Neuronal stem cell (in vitro differentiated cells): ENCODE measurements at regions not wholly inside any gene's neighbourhood (a gene's known extent, or its start where the extent isn't known, plus 50 kb on each side); places are given as distances from the start of the nearest gene placed in this dataset.

Source experiments
- DNase-seq: peaks from one replicate; pipeline ENCODE4 v3.0.0-alpha.2; 2013; ENCODE audit warnings: low spot score
- H2AFZ ChIP-seq: one replicate; pipeline ENCODE4 v1.6.1; 2013; ENCODE audit warnings: mild to moderate bottlenecking, low read length, inconsistent platforms
- H2AK5ac ChIP-seq: 2 replicates; pipeline ENCODE4 v1.6.1; 2013; ENCODE audit warnings: low read depth, mild to moderate bottlenecking, inconsistent platforms, low read length, moderate library complexity, mixed read lengths
- H2BK120ac ChIP-seq: 2 replicates; pipeline ENCODE4 v1.6.1; 2013; ENCODE audit warnings: low read depth, mild to moderate bottlenecking, inconsistent platforms, low read length, moderate library complexity, mixed read lengths
- H2BK12ac ChIP-seq: one replicate; pipeline ENCODE4 v1.6.1; 2013; ENCODE audit warnings: low read length, inconsistent platforms
- H2BK15ac ChIP-seq: 2 replicates; pipeline ENCODE4 v1.6.1; 2013; ENCODE audit warnings: mild to moderate bottlenecking, low read length, inconsistent platforms, mixed read lengths
- H2BK5ac ChIP-seq: one replicate; pipeline ENCODE4 v1.6.1; 2013; ENCODE audit warnings: inconsistent platforms, mild to moderate bottlenecking, low read length, moderate library complexity
- H3K14ac ChIP-seq: one replicate; pipeline ENCODE4 v1.6.1; 2013; ENCODE audit warnings: low read length, inconsistent platforms
- H3K18ac ChIP-seq: 2 replicates; pipeline ENCODE4 v1.6.1; 2013; ENCODE audit warnings: low read length, inconsistent platforms
- H3K23ac ChIP-seq: 2 replicates; pipeline ENCODE4 v1.6.1; 2013; ENCODE audit warnings: low read depth, mild to moderate bottlenecking, mixed read lengths, low read length, inconsistent platforms; ENCODE audit not compliant: poor library complexity
- H3K27ac ChIP-seq: replicated peaks from 3 replicates; pipeline ENCODE4 v1.5.1; 2013; ENCODE audit warnings: low read length, inconsistent platforms
- H3K27me3 ChIP-seq, 3 experiments: 2 replicates each; pipeline ENCODE4 v1.6.1; 2013; ENCODE audit warnings: low read length in 3 of 3, mild to moderate bottlenecking in 2 of 3, inconsistent platforms in 1 of 3, low read depth in 1 of 3, mixed read lengths in 1 of 3, moderate library complexity in 1 of 3; ENCODE audit not compliant: control insufficient read depth in 3 of 3, insufficient read depth in 3 of 3
- H3K36me3 ChIP-seq, 2 donors: replicated peaks in 1 of 2; 2 replicates each; pipeline ENCODE4 v1.6.1; 2013; ENCODE audit warnings: low read length in 2 of 2; ENCODE audit not compliant: control insufficient read depth in 2 of 2, insufficient read depth in 2 of 2
- H3K4ac ChIP-seq: 2 replicates; pipeline ENCODE4 v1.6.1; 2013; ENCODE audit warnings: inconsistent platforms, mild to moderate bottlenecking, low read length, moderate library complexity
- H3K4me1 ChIP-seq, 2 donors: 1 replicate in 1 of 2; 2 replicates in 1 of 2; pipeline ENCODE4 v1.6.1; 2013; ENCODE audit warnings: low read length in 2 of 2, low read depth in 1 of 2; ENCODE audit not compliant: control insufficient read depth in 2 of 2, insufficient read depth in 1 of 2
- H3K4me2 ChIP-seq: one replicate; pipeline ENCODE4 v1.6.1; 2013; ENCODE audit warnings: mild to moderate bottlenecking, low read length, inconsistent platforms; ENCODE audit not compliant: insufficient read depth, poor library complexity, severe bottlenecking
- H3K4me3 ChIP-seq, 2 donors: 2 replicates each; pipeline ENCODE4 v1.5.1; 2013; ENCODE audit warnings: low read length in 2 of 2, mild to moderate bottlenecking in 2 of 2, inconsistent platforms in 1 of 2, moderate library complexity in 1 of 2
- H3K79me1 ChIP-seq: one replicate; pipeline ENCODE4 v1.6.1; 2013; ENCODE audit warnings: low read depth, mild to moderate bottlenecking, inconsistent platforms, low read length, moderate library complexity
- H3K9ac ChIP-seq: one replicate; pipeline ENCODE4 v1.6.1; 2013; ENCODE audit warnings: mild to moderate bottlenecking, low read depth, low read length, inconsistent platforms; ENCODE audit not compliant: poor library complexity
- H3K9me3 ChIP-seq, 2 donors: replicated peaks in 1 of 2; 2 replicates each; pipeline versions ENCODE3 to v1.6.1; 2013; ENCODE audit warnings: low read length in 2 of 2, mild to moderate bottlenecking in 2 of 2, inconsistent platforms in 1 of 2, low read depth in 1 of 2, mixed read lengths in 1 of 2, moderate library complexity in 1 of 2; ENCODE audit not compliant: control insufficient read depth in 2 of 2, insufficient read depth in 1 of 2
- H4K8ac ChIP-seq: one replicate; pipeline ENCODE4 v1.6.1; 2013; ENCODE audit warnings: low read depth, mild to moderate bottlenecking, inconsistent platforms, low read length, moderate library complexity
- H4K91ac ChIP-seq: one replicate; pipeline ENCODE4 v1.6.1; 2013; ENCODE audit warnings: low read length, low read depth, mild to moderate bottlenecking, inconsistent platforms; ENCODE audit not compliant: poor library complexity
- WGBS, 2 donors: extraction: QIAGEN DNeasy Blood & Tissue Kit; methylation state at CpG; one replicate each; pipeline ENCODE4 v1.1.7; 2013; ENCODE audit warnings: missing lambda C conversion rate in 2 of 2, mixed read lengths in 1 of 2; ENCODE audit not compliant: insufficient read length in 2 of 2, insufficient replicate concordance in 1 of 2; ENCODE audit errors: extremely low coverage in 2 of 2; 5-methylcytosine and 5-hydroxymethylcytosine counted together

DNA sequence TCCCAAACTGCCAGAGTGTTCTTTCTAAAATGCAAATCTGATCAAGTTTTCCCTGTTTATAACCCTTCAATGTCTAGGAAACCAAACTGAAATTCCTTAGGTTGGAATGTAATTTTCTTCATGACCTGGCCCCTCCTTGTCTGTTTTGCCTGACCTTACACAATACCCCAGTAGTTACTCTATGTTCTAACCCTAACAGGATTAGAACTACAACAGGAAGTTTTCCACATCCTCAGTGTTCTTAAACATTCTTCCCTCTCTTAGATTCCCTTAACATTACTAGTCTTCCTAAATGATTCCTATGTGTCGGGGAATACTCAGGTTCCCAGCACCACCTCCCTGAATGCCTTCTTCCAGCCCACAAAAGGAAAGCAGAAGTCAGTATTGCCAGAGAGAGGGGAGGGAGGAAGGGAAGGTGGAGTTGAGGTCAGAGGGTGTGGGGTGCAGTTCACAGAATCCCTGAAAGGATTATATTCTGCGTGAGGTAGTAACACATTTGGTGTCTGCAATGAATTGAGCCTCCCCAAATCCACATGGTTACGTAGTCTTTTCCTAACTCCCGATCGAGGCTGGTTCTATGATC lies 72.6 kb downstream of the BBS10 start:
- Histone ChIP-seq H3K4me1 (peaks cover 7 to 15% of the 10 kb centered on the region in 2 donors), H2BK15ac (no peak overlapping the region), H3K9ac (no peak overlapping the region), H3K36me3 (no peaks in the 10 kb centered on the region), H3K79me1 (no peaks in the 10 kb centered on the region), H4K8ac (no peak overlapping the region), H3K4ac (no peak overlapping the region), H2BK120ac (no peak overlapping the region), H3K27ac (no peak overlapping the region), H4K91ac (no peak overlapping the region), H3K9me3 (no peaks in the 10 kb centered on the region), H3K27me3 (peaks cover 0 to 9% (median 0%) of the 10 kb centered on the region in 3 experiments), H3K23ac (no peak overlapping the region), H2BK12ac (no peak overlapping the region), H3K14ac (no peak overlapping the region), H3K4me3 (no peak overlapping the region), H3K4me2 (no peak overlapping the region), H3K18ac (no peak overlapping the region), H2AK5ac (no peak overlapping the region), H2AFZ (no peak overlapping the region), H2BK5ac (no peak overlapping the region)
- no CpG with 5 or more reads among the region's 5 CpGs for WGBS, 2 donors
- no peak for DNase-seq

- no peak overlapping the region for H3K27ac ChIP-seq
Measured at GRCh38 chr12:76274420-76275083, 73.7 kb downstream of the BBS10 start.

DNA sequence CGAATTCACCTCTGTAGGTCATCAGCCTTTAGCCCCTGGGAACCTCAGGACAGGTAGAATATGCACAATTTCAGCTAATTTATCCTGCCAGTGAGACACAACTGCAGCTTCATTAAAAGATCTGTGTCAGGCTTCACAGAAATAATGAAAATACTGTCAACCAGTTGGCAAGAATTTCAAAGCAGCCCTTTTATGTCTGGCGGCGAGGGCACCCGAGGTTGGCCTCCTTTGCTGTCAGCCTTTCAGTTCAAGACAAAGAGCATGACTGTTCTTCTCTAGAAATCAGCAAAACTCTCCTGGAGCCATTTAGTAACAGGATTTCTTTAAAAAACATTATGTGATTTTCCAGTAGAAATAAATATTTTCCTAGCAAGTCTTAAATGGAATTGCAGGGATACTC lies 75.9 kb downstream of the BBS10 start:
- Histone ChIP-seq H3K18ac (no peak overlapping the region), H3K14ac (no peak overlapping the region), H3K27me3 (peaks cover 0 to under 1% (median 0%) of the 10 kb centered on the region in 3 experiments), H2AK5ac (no peak overlapping the region), H2BK12ac (no peak overlapping the region), H3K9me3 (no peaks in the 10 kb centered on the region), H3K4ac (no peak overlapping the region), H3K27ac (no peak overlapping the region), H2BK15ac (no peak overlapping the region), H4K8ac (no peak overlapping the region), H3K36me3 (no peaks in the 10 kb centered on the region), H2BK5ac (no peak overlapping the region), H3K4me2 (no peak overlapping the region), H2AFZ (no peak overlapping the region), H3K9ac (no peak overlapping the region), H3K4me1 (peaks cover 7 to 15% of the 10 kb centered on the region in 2 donors), H3K79me1 (no peaks in the 10 kb centered on the region), H2BK120ac (no peak overlapping the region), H4K91ac (no peak overlapping the region), H3K23ac (no peak overlapping the region), H3K4me3 (no peak overlapping the region)
- no peak for DNase-seq
- WGBS, 2 donors = no CpG with 5 or more reads among the region's 4 CpGs

More at GRCh38 chr12:76274420-76275083, 73.7 kb downstream of the BBS10 start:
- Histone ChIP-seq H3K9me3 (no peaks in the 10 kb centered on the region), H2AK5ac (no peak overlapping the region), H4K91ac (no peak overlapping the region), H3K27me3 (peaks cover 0 to 6% (median 0%) of the 10 kb centered on the region in 3 experiments), H3K4ac (no peak overlapping the region), H2BK5ac (no peak overlapping the region), H2BK12ac (no peak overlapping the region), H3K9ac (no peak overlapping the region), H3K4me2 (no peak overlapping the region), H4K8ac (no peak overlapping the region), H2BK120ac (no peak overlapping the region), H3K14ac (no peak overlapping the region), H3K79me1 (no peaks in the 10 kb centered on the region), H3K36me3 (no peaks in the 10 kb centered on the region), H3K18ac (no peak overlapping the region), H2AFZ (no peak overlapping the region), H3K23ac (no peak overlapping the region), H2BK15ac (no peak overlapping the region), H3K4me1 (peaks cover 7 to 15% of the 10 kb centered on the region in 2 donors), H3K4me3 (no peak overlapping the region)
- no peak for DNase-seq
- WGBS, 2 donors = no CpG with 5 or more reads among the region's 3 CpGs

DNA sequence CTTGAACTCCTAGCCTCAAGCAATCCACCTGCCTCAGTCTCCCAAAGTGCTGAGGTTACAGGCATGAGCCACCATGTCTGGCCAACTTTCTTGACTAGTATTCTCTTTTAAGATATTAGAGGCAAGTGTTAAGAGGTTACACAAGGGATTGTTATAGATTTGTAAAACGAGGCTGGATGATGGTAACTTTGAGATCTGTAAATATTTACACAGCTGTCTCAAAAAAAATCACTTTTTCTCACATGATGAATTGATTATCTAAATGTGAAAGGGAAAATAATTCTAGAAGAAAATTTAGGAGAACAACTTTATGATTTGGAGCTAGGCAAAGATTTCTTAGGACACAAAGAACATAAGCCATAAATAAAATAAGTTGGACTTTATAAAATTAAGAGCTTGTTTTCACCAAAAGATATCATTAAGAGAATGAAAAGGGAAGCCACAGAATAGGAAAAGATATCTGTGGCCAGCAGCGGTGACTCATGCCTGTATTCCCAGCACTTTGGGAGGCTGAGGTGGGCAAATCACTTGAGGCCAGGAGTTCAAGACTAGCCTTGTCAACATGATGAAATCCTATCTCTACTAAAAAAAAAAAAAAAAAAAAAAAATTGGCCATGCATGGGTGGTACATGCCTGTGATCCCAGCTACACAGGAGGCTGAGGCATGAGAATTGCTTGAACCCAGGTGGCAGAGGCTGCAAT lies 77.4 kb downstream of the BBS10 start:
- no peak overlapping the region for H2BK5ac ChIP-seq
- no CpG with 5 or more reads among the region's 2 CpGs for WGBS, 2 donors
- H3K14ac ChIP-seq = no peak overlapping the region
- H3K9ac ChIP-seq = no peak overlapping the region
- H3K4ac ChIP-seq = no peak overlapping the region
- no peaks in the 10 kb centered on the region for H3K79me1 ChIP-seq
- no peak overlapping the region for H4K91ac ChIP-seq
- H3K27me3 ChIP-seq = peaks cover 0 to 7% (median 0%) of the 10 kb centered on the region in 3 experiments
- H3K4me2 ChIP-seq = no peak overlapping the region
- H2AK5ac ChIP-seq = no peak overlapping the region
- no peak overlapping the region for H2AFZ ChIP-seq
- no peak overlapping the region for H3K18ac ChIP-seq
- H3K27ac ChIP-seq = no peak overlapping the region
- no peak overlapping the region for H2BK12ac ChIP-seq
- H4K8ac ChIP-seq = no peak overlapping the region
- no peaks in the 10 kb centered on the region for H3K9me3 ChIP-seq
- H3K4me1 ChIP-seq = peaks cover 7 to 15% of the 10 kb centered on the region in 2 donors
- DNase-seq = no peak
- H2BK120ac ChIP-seq = no peak overlapping the region
- no peak overlapping the region for H3K23ac ChIP-seq
- H3K4me3 ChIP-seq = no peak overlapping the region
- H2BK15ac ChIP-seq = no peak overlapping the region
- no peaks in the 10 kb centered on the region for H3K36me3 ChIP-seq
